GM23338 (cell line): ENCODE measurements at regions not wholly inside any gene's neighbourhood (a gene's known extent, or its start where the extent isn't known, plus 50 kb on each side); places are given as distances from the start of the nearest gene placed in this dataset.

Source experiments
- ATAC-seq: fragments of 200-7000 bp; cut with Tn5 transposase; 3 replicates; pipeline ENCODE4 v1.9.1; 2020
- DNase-seq: peaks from one replicate; pipeline ENCODE4 v3.0.0-alpha.2; 2015; ENCODE audit warnings: low spot score
- H2AFZ ChIP-seq: fragments of 200-600 bp; sonication (generic); 2 replicates; pipeline ENCODE4 v1.8.0; 2016; ENCODE audit warnings: antibody characterized with exemption, mild to moderate bottlenecking, moderate library complexity
- H3F3A ChIP-seq: fragments of 200-600 bp; sonication (generic); replicated peaks from 2 replicates; pipeline ENCODE4 v1.8.0; 2017; ENCODE audit warnings: antibody characterized with exemption, mixed run types, low read depth
- H3K27ac ChIP-seq: fragments of 200-600 bp; sonication (generic); 2 replicates; pipeline ENCODE4 v1.6.1; 2016; ENCODE audit warnings: low read depth
- H3K27me3 ChIP-seq: fragments of 200-600 bp; sonication (generic); 2 replicates; pipeline ENCODE4 v1.8.0; 2016; ENCODE audit warnings: mild to moderate bottlenecking, mixed run types, moderate library complexity; ENCODE audit not compliant: insufficient read depth
- H3K36me3 ChIP-seq: fragments of 200-600 bp; sonication (generic); 2 replicates; pipeline ENCODE4 v1.8.0; 2016; ENCODE audit warnings: mild to moderate bottlenecking; ENCODE audit not compliant: insufficient read depth
- H3K4me1 ChIP-seq: fragments of 200-600 bp; sonication (generic); 2 replicates; pipeline ENCODE4 v1.8.0; 2016; ENCODE audit warnings: mild to moderate bottlenecking, moderate library complexity; ENCODE audit not compliant: insufficient read depth
- H3K4me2 ChIP-seq: fragments of 200-600 bp; sonication (generic); 2 replicates; pipeline ENCODE4 v1.7.1; 2017; ENCODE audit warnings: mixed run types
- H3K4me3 ChIP-seq: fragments of 200-600 bp; sonication (generic); 2 replicates; pipeline ENCODE4 v1.6.1; 2016; ENCODE audit warnings: mixed run types
- H3K79me2 ChIP-seq: fragments of 200-600 bp; sonication (generic); replicated peaks from 2 replicates; pipeline ENCODE4 v1.8.0; 2017; ENCODE audit warnings: mild to moderate bottlenecking; ENCODE audit not compliant: insufficient read depth
- H3K9me2 ChIP-seq: fragments of 200-600 bp; sonication (generic); 2 replicates; pipeline ENCODE4 v1.8.0; 2017; ENCODE audit not compliant: insufficient read depth
- H4K20me1 ChIP-seq: fragments of 200-600 bp; sonication (generic); replicated peaks from 2 replicates; pipeline ENCODE4 v1.8.0; 2017; ENCODE audit warnings: mild to moderate bottlenecking; ENCODE audit not compliant: insufficient read depth
- H3K27ac Mint-ChIP-seq: 2 replicates; pipeline ENCODE4 v1.8.0; 2020; ENCODE audit warnings: inconsistent platforms, mild to moderate bottlenecking, moderate library complexity, mixed read lengths
- H3K27me3 Mint-ChIP-seq: 3 replicates; pipeline ENCODE4 v1.8.0; 2022; ENCODE audit warnings: low read depth, mild to moderate bottlenecking, moderate library complexity, mixed read lengths, inconsistent platforms; ENCODE audit not compliant: insufficient read depth, poor library complexity
- H3K36me3 Mint-ChIP-seq: 3 replicates; pipeline ENCODE4 v1.8.0; 2021; ENCODE audit warnings: low read depth, mild to moderate bottlenecking, inconsistent platforms, moderate library complexity, mixed read lengths
- H3K4me1 Mint-ChIP-seq: 3 replicates; pipeline ENCODE4 v1.8.0; 2020; ENCODE audit warnings: mild to moderate bottlenecking, inconsistent platforms, mixed read lengths
- H3K4me3 Mint-ChIP-seq: 3 replicates; pipeline ENCODE4 v1.8.0; 2021; ENCODE audit warnings: moderate library complexity, mild to moderate bottlenecking, inconsistent platforms, mixed read lengths
- H3K9me3 Mint-ChIP-seq: 3 replicates; pipeline ENCODE4 v1.8.0; 2020; ENCODE audit warnings: moderate library complexity, mild to moderate bottlenecking, inconsistent platforms, mixed read lengths
- CREB1 ChIP-seq: fragments of 250-450 bp; sonication (Bioruptor Pico); IDR thresholded peaks from 2 replicates; pipeline ENCODE4 v1.5.0; 2020; ENCODE audit warnings: low read depth, mild to moderate bottlenecking, moderate library complexity
- JUNB ChIP-seq: IDR thresholded peaks from one replicate; pipeline ENCODE4 v1.6.1; 2016; ENCODE audit warnings: antibody characterized with exemption; ENCODE audit not compliant: unreplicated experiment
- POLR2AphosphoS5 ChIP-seq: IDR thresholded peaks from 2 replicates; pipeline ENCODE4 v1.6.1; 2016; ENCODE audit warnings: antibody characterized with exemption, low read depth
- STAT1 ChIP-seq: IDR thresholded peaks from one replicate; pipeline ENCODE4 v1.6.1; 2016; ENCODE audit warnings: antibody characterized with exemption; ENCODE audit not compliant: unreplicated experiment
- ZNF114 ChIP-seq: fragments of 250-450 bp; sonication (Bioruptor Pico); IDR thresholded peaks from 2 replicates; pipeline ENCODE4 v1.5.0; 2020; ENCODE audit warnings: mild to moderate bottlenecking, moderate library complexity
- ZNF331 ChIP-seq: fragments of 250-450 bp; sonication (Bioruptor Pico); IDR thresholded peaks from 2 replicates; pipeline ENCODE4 v1.5.0; 2020; ENCODE audit warnings: low read depth, mild to moderate bottlenecking, moderate library complexity
- TF ChIP-seq, protein P1 (sequence below), 2 experiments: fragments of 200-600 bp in 1 of 2; sonication (generic) in 1 of 2; conservative IDR thresholded peaks; 2 replicates each; pipeline versions ENCODE4 v1.5.1 to v1.6.1; 2016 to 2017; ENCODE audit warnings: antibody characterized with exemption in 2 of 2, low read depth in 2 of 2, mild to moderate bottlenecking in 2 of 2, moderate library complexity in 1 of 2
- TF ChIP-seq, protein P2 (sequence below): fragments of 250-450 bp; sonication (Bioruptor Pico); IDR thresholded peaks from 2 replicates; pipeline ENCODE4 v1.5.0; 2020; ENCODE audit warnings: mild to moderate bottlenecking, moderate library complexity
- TF ChIP-seq, protein P3 (sequence below): IDR thresholded peaks from 2 replicates; pipeline ENCODE4 v1.6.1; 2016; ENCODE audit warnings: antibody characterized with exemption
- TF ChIP-seq, protein P4 (sequence below): IDR thresholded peaks from one replicate; pipeline ENCODE4 v1.6.1; 2018; ENCODE audit warnings: antibody characterized with exemption; ENCODE audit not compliant: unreplicated experiment

DNA sequence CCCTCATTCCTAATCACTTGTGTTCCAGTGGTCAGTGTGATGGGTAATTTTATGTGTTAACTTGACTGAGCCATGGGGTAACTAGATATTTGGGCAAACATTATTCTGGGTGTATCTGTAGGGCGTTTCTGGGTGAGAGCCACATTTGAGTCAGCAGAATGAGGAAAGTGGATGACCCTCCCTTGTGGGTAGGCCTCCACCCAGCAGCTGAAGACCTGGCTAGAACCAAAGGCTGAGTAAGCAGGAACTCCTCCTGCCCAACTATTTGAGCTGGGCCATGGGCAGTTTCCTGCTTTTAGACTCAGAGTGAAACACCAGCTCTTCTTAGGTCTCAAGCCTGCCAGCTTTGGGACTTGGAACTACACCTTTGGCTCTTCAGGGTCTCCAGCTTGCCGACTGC lies 141.8 kb downstream of the ACKR3 start:
- Histone ChIP-seq H3K27me3 (no peaks in the 10 kb centered on the region), H4K20me1 (no peaks in the 10 kb centered on the region), H3K4me3 (no peak overlapping the region), H3K27ac (no peak overlapping the region), H2AFZ (no peak overlapping the region), H3F3A (no peaks in the 10 kb centered on the region), H3K4me2 (no peak overlapping the region), H3K36me3 (no peaks in the 10 kb centered on the region), H3K4me1 (no peaks in the 10 kb centered on the region), H3K9me2 (no peaks in the 10 kb centered on the region), H3K79me2 (no peaks in the 10 kb centered on the region)
- Mint-ChIP-seq H3K27ac (no peak overlapping the region), H3K36me3 (no peaks in the 10 kb centered on the region), H3K9me3 (no peaks in the 10 kb centered on the region), H3K4me3 (no peak overlapping the region), H3K4me1 (no peaks in the 10 kb centered on the region), H3K27me3 (peaks cover 4% of the 10 kb centered on the region)
- DNase-seq (no peak), ATAC-seq (no peak)
- TF ChIP-seq ZNF331 (CRISPR knock-in tag) = no peak
- TF ChIP-seq, protein P1, sequence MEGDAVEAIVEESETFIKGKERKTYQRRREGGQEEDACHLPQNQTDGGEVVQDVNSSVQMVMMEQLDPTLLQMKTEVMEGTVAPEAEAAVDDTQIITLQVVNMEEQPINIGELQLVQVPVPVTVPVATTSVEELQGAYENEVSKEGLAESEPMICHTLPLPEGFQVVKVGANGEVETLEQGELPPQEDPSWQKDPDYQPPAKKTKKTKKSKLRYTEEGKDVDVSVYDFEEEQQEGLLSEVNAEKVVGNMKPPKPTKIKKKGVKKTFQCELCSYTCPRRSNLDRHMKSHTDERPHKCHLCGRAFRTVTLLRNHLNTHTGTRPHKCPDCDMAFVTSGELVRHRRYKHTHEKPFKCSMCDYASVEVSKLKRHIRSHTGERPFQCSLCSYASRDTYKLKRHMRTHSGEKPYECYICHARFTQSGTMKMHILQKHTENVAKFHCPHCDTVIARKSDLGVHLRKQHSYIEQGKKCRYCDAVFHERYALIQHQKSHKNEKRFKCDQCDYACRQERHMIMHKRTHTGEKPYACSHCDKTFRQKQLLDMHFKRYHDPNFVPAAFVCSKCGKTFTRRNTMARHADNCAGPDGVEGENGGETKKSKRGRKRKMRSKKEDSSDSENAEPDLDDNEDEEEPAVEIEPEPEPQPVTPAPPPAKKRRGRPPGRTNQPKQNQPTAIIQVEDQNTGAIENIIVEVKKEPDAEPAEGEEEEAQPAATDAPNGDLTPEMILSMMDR (conservative IDR thresholded peaks at IDR 0.05; ENCODE audit: low read depth in 2 of 2) = no peak
- TF ChIP-seq POLR2AphosphoS5 = no peak
- no peak for TF ChIP-seq STAT1

DNA sequence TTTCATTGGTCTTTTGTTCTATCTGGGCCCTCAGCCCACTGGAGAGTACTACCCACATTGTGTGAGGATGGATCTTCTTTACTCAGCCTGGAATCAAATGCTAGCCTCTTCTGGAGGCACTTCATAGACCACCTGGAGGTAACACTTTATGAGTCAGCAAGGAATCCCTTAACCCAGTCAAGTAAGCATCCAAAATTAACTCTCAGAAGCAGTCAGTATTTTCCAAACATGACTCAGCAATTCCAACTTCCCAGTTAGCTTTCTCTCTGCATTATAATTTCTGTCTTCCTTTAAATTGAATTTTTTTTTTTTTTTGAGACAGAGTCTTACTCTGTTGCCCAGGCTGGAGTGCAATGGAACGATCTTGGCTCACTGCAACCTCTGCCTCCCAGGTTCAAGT lies 142.7 kb downstream of the ACKR3 start:
- ATAC-seq (no peak), DNase-seq (no peak)
- H3K27ac ChIP-seq = no peak overlapping the region
- no peak overlapping the region for H3K4me3 Mint-ChIP-seq
- H3K9me2 ChIP-seq = no peaks in the 10 kb centered on the region
- H3K27ac Mint-ChIP-seq = peak overlapping the region; percentile 59
- no peaks in the 10 kb centered on the region for H3K4me1 ChIP-seq
- H3F3A ChIP-seq = no peaks in the 10 kb centered on the region
- no peaks in the 10 kb centered on the region for H3K27me3 ChIP-seq
- H3K4me3 ChIP-seq = no peak overlapping the region
- no peaks in the 10 kb centered on the region for H3K36me3 ChIP-seq
- no peak overlapping the region for H3K4me2 ChIP-seq
- H3K4me1 Mint-ChIP-seq = no peaks in the 10 kb centered on the region
- H4K20me1 ChIP-seq = no peaks in the 10 kb centered on the region
- H3K79me2 ChIP-seq = no peaks in the 10 kb centered on the region
- no peaks in the 10 kb centered on the region for H3K36me3 Mint-ChIP-seq
- no peak overlapping the region for H2AFZ ChIP-seq
- H3K9me3 Mint-ChIP-seq = no peaks in the 10 kb centered on the region
- peaks cover 4% of the 10 kb centered on the region for H3K27me3 Mint-ChIP-seq
- TF ChIP-seq POLR2AphosphoS5 = no peak
- TF ChIP-seq ZNF331 (CRISPR knock-in tag) = no peak
- TF ChIP-seq CREB1 (CRISPR knock-in tag) = no peak
- TF ChIP-seq, protein P2, sequence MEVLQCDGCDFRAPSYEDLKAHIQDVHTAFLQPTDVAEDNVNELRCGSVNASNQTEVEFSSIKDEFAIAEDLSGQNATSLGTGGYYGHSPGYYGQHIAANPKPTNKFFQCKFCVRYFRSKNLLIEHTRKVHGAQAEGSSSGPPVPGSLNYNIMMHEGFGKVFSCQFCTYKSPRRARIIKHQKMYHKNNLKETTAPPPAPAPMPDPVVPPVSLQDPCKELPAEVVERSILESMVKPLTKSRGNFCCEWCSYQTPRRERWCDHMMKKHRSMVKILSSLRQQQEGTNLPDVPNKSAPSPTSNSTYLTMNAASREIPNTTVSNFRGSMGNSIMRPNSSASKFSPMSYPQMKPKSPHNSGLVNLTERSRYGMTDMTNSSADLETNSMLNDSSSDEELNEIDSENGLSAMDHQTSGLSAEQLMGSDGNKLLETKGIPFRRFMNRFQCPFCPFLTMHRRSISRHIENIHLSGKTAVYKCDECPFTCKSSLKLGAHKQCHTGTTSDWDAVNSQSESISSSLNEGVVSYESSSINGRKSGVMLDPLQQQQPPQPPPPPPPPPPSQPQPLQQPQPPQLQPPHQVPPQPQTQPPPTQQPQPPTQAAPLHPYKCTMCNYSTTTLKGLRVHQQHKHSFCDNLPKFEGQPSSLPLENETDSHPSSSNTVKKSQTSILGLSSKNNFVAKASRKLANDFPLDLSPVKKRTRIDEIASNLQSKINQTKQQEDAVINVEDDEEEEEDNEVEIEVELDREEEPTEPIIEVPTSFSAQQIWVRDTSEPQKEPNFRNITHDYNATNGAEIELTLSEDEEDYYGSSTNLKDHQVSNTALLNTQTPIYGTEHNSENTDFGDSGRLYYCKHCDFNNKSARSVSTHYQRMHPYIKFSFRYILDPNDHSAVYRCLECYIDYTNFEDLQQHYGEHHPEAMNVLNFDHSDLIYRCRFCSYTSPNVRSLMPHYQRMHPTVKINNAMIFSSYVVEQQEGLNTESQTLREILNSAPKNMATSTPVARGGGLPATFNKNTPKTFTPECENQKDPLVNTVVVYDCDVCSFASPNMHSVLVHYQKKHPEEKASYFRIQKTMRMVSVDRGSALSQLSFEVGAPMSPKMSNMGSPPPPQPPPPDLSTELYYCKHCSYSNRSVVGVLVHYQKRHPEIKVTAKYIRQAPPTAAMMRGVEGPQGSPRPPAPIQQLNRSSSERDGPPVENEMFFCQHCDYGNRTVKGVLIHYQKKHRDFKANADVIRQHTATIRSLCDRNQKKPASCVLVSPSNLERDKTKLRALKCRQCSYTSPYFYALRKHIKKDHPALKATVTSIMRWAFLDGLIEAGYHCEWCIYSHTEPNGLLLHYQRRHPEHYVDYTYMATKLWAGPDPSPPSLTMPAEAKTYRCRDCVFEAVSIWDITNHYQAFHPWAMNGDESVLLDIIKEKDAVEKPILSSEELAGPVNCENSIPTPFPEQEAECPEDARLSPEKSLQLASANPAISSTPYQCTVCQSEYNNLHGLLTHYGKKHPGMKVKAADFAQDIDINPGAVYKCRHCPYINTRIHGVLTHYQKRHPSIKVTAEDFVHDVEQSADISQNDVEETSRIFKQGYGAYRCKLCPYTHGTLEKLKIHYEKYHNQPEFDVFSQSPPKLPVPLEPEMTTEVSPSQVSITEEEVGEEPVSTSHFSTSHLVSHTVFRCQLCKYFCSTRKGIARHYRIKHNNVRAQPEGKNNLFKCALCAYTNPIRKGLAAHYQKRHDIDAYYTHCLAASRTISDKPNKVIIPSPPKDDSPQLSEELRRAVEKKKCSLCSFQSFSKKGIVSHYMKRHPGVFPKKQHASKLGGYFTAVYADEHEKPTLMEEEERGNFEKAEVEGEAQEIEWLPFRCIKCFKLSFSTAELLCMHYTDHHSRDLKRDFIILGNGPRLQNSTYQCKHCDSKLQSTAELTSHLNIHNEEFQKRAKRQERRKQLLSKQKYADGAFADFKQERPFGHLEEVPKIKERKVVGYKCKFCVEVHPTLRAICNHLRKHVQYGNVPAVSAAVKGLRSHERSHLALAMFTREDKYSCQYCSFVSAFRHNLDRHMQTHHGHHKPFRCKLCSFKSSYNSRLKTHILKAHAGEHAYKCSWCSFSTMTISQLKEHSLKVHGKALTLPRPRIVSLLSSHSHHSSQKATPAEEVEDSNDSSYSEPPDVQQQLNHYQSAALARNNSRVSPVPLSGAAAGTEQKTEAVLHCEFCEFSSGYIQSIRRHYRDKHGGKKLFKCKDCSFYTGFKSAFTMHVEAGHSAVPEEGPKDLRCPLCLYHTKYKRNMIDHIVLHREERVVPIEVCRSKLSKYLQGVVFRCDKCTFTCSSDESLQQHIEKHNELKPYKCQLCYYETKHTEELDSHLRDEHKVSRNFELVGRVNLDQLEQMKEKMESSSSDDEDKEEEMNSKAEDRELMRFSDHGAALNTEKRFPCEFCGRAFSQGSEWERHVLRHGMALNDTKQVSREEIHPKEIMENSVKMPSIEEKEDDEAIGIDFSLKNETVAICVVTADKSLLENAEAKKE (CRISPR knock-in tag) = no peak
- TF ChIP-seq, protein P3, sequence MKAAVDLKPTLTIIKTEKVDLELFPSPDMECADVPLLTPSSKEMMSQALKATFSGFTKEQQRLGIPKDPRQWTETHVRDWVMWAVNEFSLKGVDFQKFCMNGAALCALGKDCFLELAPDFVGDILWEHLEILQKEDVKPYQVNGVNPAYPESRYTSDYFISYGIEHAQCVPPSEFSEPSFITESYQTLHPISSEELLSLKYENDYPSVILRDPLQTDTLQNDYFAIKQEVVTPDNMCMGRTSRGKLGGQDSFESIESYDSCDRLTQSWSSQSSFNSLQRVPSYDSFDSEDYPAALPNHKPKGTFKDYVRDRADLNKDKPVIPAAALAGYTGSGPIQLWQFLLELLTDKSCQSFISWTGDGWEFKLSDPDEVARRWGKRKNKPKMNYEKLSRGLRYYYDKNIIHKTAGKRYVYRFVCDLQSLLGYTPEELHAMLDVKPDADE = no peak
- TF ChIP-seq ZNF114 (CRISPR knock-in tag) = no peak
- TF ChIP-seq JUNB = no peak
- TF ChIP-seq, protein P4, sequence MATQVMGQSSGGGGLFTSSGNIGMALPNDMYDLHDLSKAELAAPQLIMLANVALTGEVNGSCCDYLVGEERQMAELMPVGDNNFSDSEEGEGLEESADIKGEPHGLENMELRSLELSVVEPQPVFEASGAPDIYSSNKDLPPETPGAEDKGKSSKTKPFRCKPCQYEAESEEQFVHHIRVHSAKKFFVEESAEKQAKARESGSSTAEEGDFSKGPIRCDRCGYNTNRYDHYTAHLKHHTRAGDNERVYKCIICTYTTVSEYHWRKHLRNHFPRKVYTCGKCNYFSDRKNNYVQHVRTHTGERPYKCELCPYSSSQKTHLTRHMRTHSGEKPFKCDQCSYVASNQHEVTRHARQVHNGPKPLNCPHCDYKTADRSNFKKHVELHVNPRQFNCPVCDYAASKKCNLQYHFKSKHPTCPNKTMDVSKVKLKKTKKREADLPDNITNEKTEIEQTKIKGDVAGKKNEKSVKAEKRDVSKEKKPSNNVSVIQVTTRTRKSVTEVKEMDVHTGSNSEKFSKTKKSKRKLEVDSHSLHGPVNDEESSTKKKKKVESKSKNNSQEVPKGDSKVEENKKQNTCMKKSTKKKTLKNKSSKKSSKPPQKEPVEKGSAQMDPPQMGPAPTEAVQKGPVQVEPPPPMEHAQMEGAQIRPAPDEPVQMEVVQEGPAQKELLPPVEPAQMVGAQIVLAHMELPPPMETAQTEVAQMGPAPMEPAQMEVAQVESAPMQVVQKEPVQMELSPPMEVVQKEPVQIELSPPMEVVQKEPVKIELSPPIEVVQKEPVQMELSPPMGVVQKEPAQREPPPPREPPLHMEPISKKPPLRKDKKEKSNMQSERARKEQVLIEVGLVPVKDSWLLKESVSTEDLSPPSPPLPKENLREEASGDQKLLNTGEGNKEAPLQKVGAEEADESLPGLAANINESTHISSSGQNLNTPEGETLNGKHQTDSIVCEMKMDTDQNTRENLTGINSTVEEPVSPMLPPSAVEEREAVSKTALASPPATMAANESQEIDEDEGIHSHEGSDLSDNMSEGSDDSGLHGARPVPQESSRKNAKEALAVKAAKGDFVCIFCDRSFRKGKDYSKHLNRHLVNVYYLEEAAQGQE = no peak
